Activated CD8-positive, alpha-beta memory T cell treated with anti-CD3 and anti-CD28 coated beads, Interleukin-2, amount 10 ng/mL, durations not matched to agents 7 days and 5 days (primary cell): ENCODE measurements at regions not wholly inside any gene's neighbourhood (a gene's known extent, or its start where the extent isn't known, plus 50 kb on each side); places are given as distances from the start of the nearest gene placed in this dataset.

ENCODE experiments used
- ATAC-seq: fragments of 150-1000 bp; cut with Tn5 transposase; one replicate; pipeline ENCODE4 v1.10.0; 2021; ENCODE audit warnings: moderate library complexity
- CTCF ChIA-PET: fragments of 350-600 bp; sonication (Branson Sonifier 250); formaldehyde crosslinking; loops from one replicate; lab custom pipeline; 2021; ENCODE audit warnings: antibody characterized with exemption; lab: Charles Lee
- DNase-seq: peaks from one replicate; pipeline ENCODE4 v3.0.0-alpha.2; 2020
- H3K27ac Mint-ChIP-seq: one replicate; pipeline ENCODE4 v1.8.0; 2021; ENCODE audit warnings: mild to moderate bottlenecking, mixed read lengths
- H3K27me3 Mint-ChIP-seq: one replicate; pipeline ENCODE4 v1.8.0; 2021; ENCODE audit warnings: mixed read lengths
- H3K36me3 Mint-ChIP-seq: one replicate; pipeline ENCODE4 v1.8.0; 2021; ENCODE audit warnings: mild to moderate bottlenecking, mixed read lengths
- H3K4me1 Mint-ChIP-seq: one replicate; pipeline ENCODE4 v1.8.0; 2021; ENCODE audit warnings: mixed read lengths
- H3K4me3 Mint-ChIP-seq: one replicate; pipeline ENCODE4 v1.8.0; 2021; ENCODE audit warnings: mild to moderate bottlenecking, moderate library complexity, mixed read lengths
- H3K9me3 Mint-ChIP-seq: one replicate; pipeline ENCODE4 v1.8.0; 2022; ENCODE audit warnings: low read depth, mixed read lengths

DNA sequence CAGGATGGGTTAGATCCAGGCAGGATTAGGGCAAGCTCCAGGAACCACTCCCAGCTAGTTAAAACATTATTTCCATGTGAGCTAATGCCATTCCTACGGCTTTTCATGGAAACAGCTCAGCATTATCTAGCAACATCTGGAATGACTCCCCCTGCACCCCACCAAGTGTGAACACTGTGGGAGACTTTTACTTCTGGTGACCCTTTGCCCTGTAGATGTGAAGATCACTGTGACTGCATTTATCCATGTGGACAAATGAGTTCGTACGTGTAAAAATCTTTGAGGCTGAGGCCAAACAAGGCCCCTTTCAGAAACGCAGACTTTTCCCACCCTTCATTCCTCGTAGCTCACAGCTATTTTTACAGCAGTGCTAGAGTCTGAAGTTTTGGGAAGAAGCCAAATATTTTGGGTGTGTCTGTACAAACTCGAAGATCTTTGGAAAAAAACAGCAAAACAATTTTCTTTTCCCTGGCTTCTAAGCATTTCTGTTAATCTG is 221.8 kb upstream of the SOX4 start:
- no peak for DNase-seq
- no peak for ATAC-seq
- Mint-ChIP-seq H3K27me3 (peaks cover 9% of the 10 kb centered on the region), H3K36me3 (no peaks in the 10 kb centered on the region), H3K4me1 (no peaks in the 10 kb centered on the region), H3K9me3 (no peaks in the 10 kb centered on the region), H3K4me3 (no peak overlapping the region), H3K27ac (no peak overlapping the region)
- CTCF ChIA-PET = no interaction called here

DNA sequence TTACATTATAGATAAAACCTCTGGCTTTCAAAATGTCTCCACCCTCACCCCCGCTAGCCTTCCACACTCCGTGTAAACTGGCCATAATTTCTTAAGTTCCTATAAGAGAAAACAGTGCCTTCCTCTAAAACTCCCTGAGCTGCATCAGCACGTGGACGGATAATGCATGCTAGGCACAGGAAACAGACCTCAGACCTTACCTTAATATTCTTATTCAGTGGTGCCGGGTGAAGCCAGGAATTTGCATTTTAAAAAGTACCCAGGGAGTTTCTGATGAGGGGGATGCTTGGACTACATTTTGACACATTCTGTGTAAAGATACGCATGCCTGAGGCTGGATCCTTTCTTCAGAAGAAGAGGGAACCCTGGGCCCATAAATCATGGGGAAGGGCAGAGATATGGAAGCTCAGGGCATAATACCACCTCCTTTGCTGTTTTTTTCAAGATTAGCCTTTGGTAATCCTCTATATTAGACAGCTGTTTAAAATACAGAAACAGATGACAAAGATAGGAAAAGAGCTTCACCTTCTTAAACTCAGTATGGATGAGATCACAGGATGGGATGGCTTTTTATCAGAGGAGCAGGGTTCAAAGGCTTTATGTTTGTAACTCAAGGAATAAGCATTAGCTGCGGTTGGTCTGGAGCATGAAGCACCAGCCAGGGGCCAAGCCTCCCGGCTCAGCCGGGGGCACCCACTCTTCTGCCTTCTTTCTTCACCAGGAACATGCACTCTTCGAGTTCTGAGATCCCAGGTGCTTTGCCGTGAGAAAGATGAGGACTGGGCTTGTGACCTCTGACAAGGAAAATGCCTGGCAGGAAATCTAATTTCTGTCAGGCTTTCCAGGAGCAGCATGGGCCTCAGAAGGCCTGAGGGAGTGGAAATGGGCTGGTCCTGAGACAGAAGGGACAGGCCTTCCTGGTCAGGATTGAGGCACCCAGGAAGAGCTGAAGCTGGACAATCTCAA is 218.1 kb upstream of the SOX4 start:
- Mint-ChIP-seq H3K9me3 (no peaks in the 10 kb centered on the region), H3K27ac (no peak overlapping the region), H3K36me3 (no peaks in the 10 kb centered on the region), H3K4me3 (no peak overlapping the region), H3K27me3 (peaks cover 5% of the 10 kb centered on the region), H3K4me1 (no peaks in the 10 kb centered on the region)
- CTCF ChIA-PET = no interaction called here
- no peak for ATAC-seq
- no peak for DNase-seq

DNA sequence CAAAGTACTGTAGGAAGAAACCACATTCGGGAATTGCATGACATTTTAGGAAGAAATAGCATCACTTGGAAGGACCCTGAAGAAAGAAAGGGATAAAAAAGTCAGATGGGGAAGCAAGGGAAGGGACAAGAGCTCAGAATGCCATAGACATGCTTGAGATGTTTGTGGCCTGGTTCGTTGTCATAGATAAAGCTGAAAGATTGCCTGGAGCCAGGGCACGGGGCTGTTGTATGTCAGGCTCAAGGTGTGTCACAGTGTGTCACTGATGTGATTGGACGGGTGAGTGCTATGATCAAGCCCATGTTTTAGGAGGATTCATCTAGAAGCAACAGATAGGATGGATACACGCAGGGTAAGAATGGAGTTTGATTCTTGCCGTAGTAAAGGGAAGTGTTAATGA is 216.2 kb upstream of the SOX4 start:
- CTCF ChIA-PET = no interaction called here
- Mint-ChIP-seq H3K4me1 (no peaks in the 10 kb centered on the region), H3K27me3 (peaks cover 2% of the 10 kb centered on the region), H3K9me3 (no peaks in the 10 kb centered on the region), H3K36me3 (no peaks in the 10 kb centered on the region), H3K27ac (no peak overlapping the region), H3K4me3 (no peak overlapping the region)
- DNase-seq (no peak), ATAC-seq (no peak)

DNA sequence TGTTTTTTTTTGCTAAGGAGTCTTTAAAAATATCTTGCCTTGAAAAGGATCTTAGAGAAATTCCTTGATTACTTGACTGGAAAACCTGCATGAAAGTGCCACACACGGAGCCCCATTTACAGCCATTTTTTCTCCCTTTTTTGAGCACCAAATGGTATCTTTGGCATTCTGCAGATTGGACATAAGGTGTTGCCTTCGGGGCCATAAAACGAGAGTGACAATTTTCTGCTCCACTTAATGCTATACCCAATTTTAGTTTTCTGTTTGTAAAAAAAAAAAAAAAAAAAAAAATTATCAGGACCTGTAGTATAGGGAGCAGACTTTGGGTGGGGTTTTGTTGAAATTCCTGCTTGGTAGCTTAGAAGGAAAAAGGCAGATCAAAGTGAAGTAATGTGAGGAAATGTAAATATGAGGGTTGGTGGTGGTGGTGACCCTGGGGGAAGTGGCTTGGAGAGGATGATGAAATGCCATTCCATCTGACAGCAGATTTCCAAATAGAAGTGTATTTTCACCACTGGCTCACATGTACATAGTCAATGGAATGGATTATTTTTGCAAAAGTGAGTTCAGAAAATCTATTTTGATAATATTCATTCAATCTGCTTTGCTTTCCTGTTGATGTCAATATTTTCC is 212.1 kb upstream of the SOX4 start:
- CTCF ChIA-PET = no interaction called here

DNA sequence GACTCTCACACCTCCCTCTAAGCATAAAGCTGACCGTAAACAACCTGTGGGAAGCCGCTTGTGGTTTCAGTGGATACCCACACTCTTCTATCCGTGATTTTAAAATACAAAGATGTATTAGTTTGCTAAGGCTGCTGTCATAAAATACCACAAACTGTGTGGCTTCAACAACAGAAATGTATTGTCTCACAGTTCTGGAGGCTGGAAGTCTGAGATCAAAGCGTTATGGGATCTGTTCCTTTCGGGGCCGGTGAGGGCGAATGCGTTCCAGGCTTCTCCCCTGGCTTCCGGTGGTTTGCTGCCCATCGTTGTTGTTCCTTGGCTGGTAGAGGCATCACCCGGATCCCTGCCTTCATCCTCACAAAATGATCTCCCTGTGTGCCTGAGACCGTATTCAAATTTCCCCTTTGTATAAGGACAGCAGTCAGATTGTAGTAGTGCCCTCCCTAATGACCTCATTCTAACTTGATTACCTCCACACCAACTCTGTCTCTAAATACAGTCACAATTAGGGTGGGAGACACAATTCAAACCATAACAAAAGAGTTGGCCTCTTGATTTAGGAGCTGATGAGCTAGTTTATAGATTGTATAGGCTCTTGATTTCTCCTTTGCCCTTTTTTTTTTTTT is 210.6 kb upstream of the SOX4 start:
- H3K4me3 Mint-ChIP-seq = no peak overlapping the region
- DNase-seq (no peak), ATAC-seq (no peak)
- H3K27me3 Mint-ChIP-seq = no peaks in the 10 kb centered on the region
- no peaks in the 10 kb centered on the region for H3K36me3 Mint-ChIP-seq
- H3K9me3 Mint-ChIP-seq = peaks cover 3% of the 10 kb centered on the region
- H3K27ac Mint-ChIP-seq = no peak overlapping the region
- CTCF ChIA-PET = no interaction called here
- H3K4me1 Mint-ChIP-seq = no peaks in the 10 kb centered on the region

More for the DNA sequence above, 212.1 kb upstream of the SOX4 start:
- H3K9me3 Mint-ChIP-seq = peaks cover 3% of the 10 kb centered on the region
- H3K36me3 Mint-ChIP-seq = no peaks in the 10 kb centered on the region
- H3K27ac Mint-ChIP-seq = no peak overlapping the region
- H3K4me1 Mint-ChIP-seq = no peaks in the 10 kb centered on the region
- DNase-seq = no peak
- H3K27me3 Mint-ChIP-seq = no peaks in the 10 kb centered on the region
- ATAC-seq = no peak
- H3K4me3 Mint-ChIP-seq = no peak overlapping the region

DNA sequence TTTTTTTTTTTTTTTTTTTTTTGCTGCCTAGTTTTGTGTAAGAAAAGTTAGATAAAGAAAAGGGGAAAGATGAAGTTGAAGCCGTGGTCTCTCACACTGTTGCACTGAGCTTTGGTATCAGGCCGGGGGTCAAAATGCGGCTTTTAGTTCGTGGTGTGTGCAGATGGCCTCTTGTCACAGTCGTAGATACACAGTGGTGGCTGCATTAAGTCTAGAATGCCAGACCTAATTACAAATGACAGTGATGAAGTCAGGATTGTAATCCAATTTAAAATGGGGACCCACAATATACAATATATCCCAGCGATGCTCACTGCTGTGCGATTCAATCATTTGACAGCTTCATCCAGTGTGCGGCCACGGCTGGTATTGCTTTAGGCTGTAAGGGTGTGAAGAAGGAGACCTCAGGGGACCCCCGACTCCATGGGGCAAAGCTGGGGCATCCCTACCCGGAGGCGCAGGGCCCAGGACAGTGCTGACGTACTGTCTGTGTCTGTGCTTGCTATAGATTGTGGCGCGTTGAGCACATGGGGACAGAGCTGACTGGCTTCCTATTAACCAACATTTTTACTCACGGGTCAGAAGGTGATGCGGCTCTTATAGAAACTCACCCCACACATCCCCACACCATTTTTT is 210.0 kb upstream of the SOX4 start:
- H3K27ac Mint-ChIP-seq = no peak overlapping the region
- CTCF ChIA-PET = no interaction called here

DNA sequence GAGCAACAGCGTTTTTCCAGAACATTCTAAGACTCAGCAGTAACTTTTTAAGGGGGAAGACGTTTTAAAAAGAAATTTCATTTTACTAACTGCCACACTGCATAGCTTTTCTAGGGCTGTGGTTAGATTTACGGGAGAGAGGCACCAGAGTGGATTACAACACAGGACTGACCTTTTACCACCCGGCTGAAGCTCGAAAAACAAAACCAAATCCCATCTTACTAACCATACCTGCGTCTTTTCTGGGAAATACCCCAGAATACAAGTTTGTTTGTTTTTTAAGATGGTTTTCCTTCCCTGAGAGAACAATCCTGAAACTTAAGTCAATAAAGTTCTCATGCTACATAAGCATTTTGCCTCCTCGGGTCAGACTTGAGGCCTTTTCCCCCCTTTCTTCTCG is 209.3 kb upstream of the SOX4 start:
- CTCF ChIA-PET = no interaction called here
- H3K4me1 Mint-ChIP-seq = no peaks in the 10 kb centered on the region
- H3K9me3 Mint-ChIP-seq = peaks cover 3% of the 10 kb centered on the region

More for the DNA sequence above, 210.0 kb upstream of the SOX4 start:
- no peaks in the 10 kb centered on the region for H3K4me1 Mint-ChIP-seq
- ATAC-seq (no peak), DNase-seq (no peak)
- peaks cover 3% of the 10 kb centered on the region for H3K9me3 Mint-ChIP-seq
- H3K27me3 Mint-ChIP-seq = no peaks in the 10 kb centered on the region
- no peak overlapping the region for H3K4me3 Mint-ChIP-seq
- no peaks in the 10 kb centered on the region for H3K36me3 Mint-ChIP-seq

DNA sequence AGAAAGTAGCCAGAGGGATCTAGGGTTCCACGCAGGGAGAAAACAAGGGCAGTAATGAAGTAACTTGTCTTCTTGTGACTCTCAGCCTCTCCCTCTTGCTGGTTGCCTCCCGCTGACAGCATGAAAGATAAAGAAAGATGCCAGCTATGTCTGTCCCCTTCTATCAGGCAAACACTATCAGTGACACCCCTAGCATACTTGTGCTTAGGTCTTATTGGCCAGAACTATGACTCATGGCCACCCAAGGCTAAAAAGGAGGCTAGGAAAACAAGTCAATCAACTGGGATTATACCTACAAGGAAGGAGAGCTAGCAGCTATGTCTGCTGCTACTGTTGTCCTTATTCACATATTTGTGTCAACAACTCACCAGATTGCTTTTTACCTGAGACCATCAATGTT is 206.8 kb upstream of the SOX4 start:
- H3K27ac Mint-ChIP-seq = no peak overlapping the region
- H3K27me3 Mint-ChIP-seq = no peaks in the 10 kb centered on the region
- H3K4me1 Mint-ChIP-seq = no peaks in the 10 kb centered on the region
- peaks cover 3% of the 10 kb centered on the region for H3K9me3 Mint-ChIP-seq
- CTCF ChIA-PET = no interaction called here
- ATAC-seq (no peak), DNase-seq (no peak)
- no peaks in the 10 kb centered on the region for H3K36me3 Mint-ChIP-seq
- H3K4me3 Mint-ChIP-seq = no peak overlapping the region

More for the DNA sequence above, 209.3 kb upstream of the SOX4 start:
- Mint-ChIP-seq H3K27ac (no peak overlapping the region), H3K27me3 (no peaks in the 10 kb centered on the region), H3K36me3 (no peaks in the 10 kb centered on the region), H3K4me3 (no peak overlapping the region)
- no peak for DNase-seq
- no peak for ATAC-seq

DNA sequence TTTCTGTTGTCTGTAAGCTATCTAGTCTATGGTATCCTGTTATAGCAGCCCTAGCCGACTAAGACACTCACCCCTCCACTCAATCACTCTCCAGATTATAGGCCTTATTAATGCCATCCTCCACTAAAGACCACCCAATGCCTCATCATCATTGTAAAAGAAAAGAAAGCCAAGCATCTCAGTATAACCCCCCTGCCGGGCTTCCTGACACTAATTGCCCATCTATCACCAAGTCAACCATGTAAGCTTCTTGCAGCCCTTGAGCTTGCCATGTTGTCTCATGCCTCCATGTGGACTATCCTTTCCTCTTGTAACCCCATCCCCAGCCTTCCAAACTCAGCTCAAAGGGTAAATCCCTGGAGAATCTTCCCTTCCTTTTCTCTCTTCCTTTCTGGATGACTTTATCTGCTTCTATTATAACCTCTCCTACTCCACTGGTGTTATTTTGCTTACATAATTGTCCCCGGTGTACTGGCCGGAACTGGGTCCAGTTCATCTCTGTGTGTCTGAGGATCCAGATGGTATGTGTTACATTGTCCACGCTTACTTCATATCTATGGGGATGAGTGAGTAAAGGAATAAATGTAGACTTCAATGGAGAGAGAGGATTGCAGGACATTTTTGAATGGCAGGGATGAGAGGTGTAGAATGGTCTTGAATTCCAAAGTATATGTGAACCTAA is 202.9 kb upstream of the SOX4 start:
- Mint-ChIP-seq H3K27ac (no peak overlapping the region), H3K4me1 (no peaks in the 10 kb centered on the region), H3K27me3 (peaks cover 5% of the 10 kb centered on the region), H3K4me3 (no peak overlapping the region), H3K9me3 (peaks cover under 1% of the 10 kb centered on the region), H3K36me3 (no peaks in the 10 kb centered on the region)
- CTCF ChIA-PET = no interaction called here
- no peak for DNase-seq
- ATAC-seq = no peak

DNA sequence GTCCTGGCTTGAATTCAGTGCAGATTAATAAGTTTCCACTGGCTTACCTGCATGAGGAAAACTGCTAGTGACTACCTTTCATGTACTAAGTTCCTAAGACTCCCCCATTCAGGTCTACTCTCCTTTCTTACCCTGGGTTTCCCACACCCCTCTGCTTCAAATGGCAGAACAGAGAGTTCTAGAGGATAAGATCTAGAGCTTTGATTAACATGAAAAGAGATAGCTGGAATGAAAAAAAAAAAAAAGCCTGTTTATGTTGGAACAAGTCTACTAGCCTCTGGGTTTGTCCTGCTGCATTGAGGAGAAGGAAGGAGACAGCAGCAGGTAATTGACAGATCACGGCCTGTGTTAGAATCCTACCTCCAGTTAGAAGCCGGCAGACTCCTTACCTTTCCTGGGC is 201.4 kb upstream of the SOX4 start:
- Mint-ChIP-seq H3K36me3 (no peaks in the 10 kb centered on the region), H3K27me3 (peaks cover 7% of the 10 kb centered on the region), H3K4me1 (no peaks in the 10 kb centered on the region), H3K4me3 (no peak overlapping the region), H3K9me3 (no peaks in the 10 kb centered on the region), H3K27ac (no peak overlapping the region)
- ATAC-seq = no peak
- CTCF ChIA-PET = no interaction called here
- no peak for DNase-seq

DNA sequence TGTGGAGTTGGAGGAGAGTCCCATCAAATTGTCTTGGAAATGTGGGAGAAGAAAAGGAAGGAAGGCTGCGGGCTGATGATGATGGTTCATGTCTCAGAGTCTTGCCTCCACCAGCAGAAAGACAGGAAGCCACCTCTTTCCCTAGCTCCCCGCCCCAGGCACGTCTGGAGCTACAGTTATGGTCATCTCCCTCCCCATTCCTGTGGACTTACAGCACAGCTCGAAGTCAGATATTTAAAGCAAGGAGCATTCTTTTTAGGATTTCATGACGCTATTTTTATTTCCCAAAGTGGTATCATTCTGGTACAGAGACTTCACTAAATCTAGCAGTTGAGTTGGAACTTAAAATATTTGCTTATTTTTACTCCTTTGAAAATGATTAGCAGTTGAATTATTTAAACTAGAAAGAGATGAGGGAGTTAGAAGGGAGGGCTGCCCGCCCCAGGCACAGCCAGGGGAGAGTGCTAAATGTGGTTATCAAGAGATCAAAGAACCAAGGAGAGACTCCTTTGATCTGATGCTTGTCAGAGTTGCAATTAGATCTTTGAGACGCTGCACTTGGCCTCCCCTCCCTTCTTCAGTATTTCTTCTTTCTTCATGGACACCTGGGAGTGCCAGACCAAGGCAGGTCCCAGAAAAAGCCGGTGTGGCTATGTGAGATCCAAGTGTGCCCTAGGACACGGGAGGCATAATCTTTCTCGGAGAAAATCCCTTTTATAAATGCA is 199.9 kb upstream of the SOX4 start:
- Mint-ChIP-seq H3K9me3 (no peaks in the 10 kb centered on the region), H3K36me3 (no peaks in the 10 kb centered on the region), H3K4me1 (no peaks in the 10 kb centered on the region), H3K27ac (no peak overlapping the region), H3K4me3 (no peak overlapping the region), H3K27me3 (peaks cover 15% of the 10 kb centered on the region)
- ATAC-seq (no peak), DNase-seq (no peak)
- CTCF ChIA-PET = no interaction called here

DNA sequence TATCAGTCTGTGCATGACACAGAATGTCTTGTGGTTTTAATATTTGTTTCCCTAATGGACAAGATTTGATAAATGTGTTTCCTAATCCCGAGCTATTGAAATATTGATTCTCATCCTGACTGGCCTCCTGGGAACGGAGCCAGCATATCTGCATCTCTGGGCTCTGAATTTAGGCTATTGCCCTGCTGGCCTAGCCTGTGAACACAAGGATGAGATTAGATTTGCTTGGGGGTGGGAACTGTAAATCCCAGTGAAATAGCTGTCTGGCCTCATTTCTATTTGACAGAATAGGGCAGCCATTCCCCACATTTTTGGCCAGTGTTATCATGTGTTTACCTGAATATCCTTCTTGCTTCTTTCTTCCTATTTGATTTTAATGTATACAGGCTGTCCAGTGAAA is 198.4 kb upstream of the SOX4 start:
- DNase-seq = no peak
- CTCF ChIA-PET = no interaction called here
- H3K27me3 Mint-ChIP-seq = peaks cover 21% of the 10 kb centered on the region
- peaks cover 2% of the 10 kb centered on the region for H3K36me3 Mint-ChIP-seq
- ATAC-seq = no peak
- H3K9me3 Mint-ChIP-seq = no peaks in the 10 kb centered on the region
- H3K4me3 Mint-ChIP-seq = no peak overlapping the region
- H3K27ac Mint-ChIP-seq = no peak overlapping the region
- H3K4me1 Mint-ChIP-seq = peaks cover under 1% of the 10 kb centered on the region
